ENCODE measurements at regions not wholly inside any gene's neighbourhood (a gene's known extent, or its start where the extent isn't known, plus 50 kb on each side); places are given as distances from the start of the nearest gene placed in this dataset.

DNA sequence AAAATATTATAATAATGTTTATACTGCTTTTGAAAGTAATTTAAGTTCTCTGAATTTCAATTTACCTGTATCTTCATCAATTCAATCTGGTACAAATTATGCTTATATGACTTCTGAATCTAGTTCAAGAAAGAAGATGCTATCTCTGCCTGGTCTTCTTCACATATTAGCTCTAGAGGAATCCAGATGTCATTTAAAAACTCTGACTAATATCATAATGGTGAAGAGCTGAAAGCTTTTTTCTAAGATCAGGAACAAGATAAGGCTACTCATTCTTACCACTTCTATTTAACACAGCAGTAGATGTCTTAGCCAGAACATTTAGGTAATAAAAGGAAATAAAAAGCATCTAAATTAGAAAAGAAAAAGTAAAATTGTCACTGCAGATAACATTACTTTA, 636.1 kb downstream of the ARAP2 start:
- no peak for DNase-seq (ENCODE audit: extremely low spot score)
- POLR2A ChIA-PET: no interaction called here
- CTCF ChIA-PET: no interaction called here
- TF ChIP-seq, protein P1, sequence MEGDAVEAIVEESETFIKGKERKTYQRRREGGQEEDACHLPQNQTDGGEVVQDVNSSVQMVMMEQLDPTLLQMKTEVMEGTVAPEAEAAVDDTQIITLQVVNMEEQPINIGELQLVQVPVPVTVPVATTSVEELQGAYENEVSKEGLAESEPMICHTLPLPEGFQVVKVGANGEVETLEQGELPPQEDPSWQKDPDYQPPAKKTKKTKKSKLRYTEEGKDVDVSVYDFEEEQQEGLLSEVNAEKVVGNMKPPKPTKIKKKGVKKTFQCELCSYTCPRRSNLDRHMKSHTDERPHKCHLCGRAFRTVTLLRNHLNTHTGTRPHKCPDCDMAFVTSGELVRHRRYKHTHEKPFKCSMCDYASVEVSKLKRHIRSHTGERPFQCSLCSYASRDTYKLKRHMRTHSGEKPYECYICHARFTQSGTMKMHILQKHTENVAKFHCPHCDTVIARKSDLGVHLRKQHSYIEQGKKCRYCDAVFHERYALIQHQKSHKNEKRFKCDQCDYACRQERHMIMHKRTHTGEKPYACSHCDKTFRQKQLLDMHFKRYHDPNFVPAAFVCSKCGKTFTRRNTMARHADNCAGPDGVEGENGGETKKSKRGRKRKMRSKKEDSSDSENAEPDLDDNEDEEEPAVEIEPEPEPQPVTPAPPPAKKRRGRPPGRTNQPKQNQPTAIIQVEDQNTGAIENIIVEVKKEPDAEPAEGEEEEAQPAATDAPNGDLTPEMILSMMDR (IDR thresholded peaks at IDR 0.05; ENCODE audit: control extremely low read depth, extremely low read depth, low read depth, missing control alignments): no peak

DNA sequence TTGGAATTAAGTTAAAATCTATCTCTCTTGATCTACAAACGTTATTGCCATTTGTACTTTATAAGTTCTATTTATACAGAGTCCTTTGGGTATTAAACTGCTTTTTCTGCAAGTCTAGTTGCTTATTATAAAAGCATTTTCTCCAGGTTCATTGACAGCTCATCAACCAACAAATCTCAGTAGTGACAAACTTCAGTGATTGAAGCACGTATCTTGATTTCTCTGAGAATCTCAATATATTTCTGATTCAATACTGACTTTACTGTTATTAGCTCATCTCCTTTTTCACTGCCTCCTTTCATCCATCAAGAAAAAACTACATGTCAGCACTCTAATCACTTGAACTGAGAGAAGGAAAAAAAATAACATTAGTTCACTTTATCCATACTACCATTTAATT, 630.2 kb downstream of the ARAP2 start:
- CTCF ChIA-PET: no interaction called here
- DNase-seq (ENCODE audit: extremely low spot score): no peak

DNA sequence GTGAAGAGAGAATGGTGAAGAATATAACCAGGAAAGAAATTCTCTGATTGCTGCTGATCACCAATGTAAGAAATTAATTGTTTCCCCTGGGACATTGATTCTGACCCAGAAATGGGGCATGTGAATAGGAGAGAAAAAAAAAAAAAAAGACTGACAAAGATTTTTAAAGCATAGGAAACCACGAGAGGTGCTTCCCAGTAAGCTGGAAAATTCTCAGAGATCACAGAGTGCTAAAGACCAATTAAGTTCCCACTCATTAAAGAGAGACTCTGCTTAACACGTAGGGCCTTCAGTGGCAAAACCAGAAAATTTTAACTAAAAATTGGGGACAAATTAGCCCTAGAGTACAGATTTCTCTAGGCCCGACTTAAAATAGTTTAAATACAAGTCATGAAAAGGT, 604.4 kb downstream of the ARAP2 start:
- TF ChIP-seq, protein P1 (IDR thresholded peaks at IDR 0.05; ENCODE audit: control extremely low read depth, extremely low read depth, low read depth, missing control alignments): no peak
- DNase-seq (ENCODE audit: extremely low spot score): no peak
- POLR2A ChIA-PET: no interaction called here
- CTCF ChIA-PET: no interaction called here

More for the DNA sequence above, 630.2 kb downstream of the ARAP2 start:
- TF ChIP-seq, protein P1 (IDR thresholded peaks at IDR 0.05; ENCODE audit: control extremely low read depth, extremely low read depth, low read depth, missing control alignments): no peak
- POLR2A ChIA-PET: no interaction called here

DNA sequence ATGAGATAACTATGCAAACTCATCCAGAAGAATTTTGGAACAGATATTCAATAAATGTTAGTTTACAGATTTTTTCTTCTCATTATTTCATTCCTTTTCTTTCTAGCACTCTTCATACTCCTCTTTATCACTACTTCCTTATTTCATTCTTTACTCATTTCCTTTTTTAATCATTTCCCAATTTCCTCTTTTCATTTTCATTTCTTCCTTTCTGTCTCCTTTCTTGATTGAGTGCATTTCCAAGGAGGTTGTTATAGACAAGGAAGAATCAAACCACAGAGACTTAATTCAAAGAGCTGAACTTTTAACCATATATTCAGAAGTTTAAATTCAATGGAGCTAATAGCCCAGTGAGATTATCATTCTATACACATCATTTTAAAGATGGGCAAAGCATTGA, 600.7 kb downstream of the ARAP2 start:
- no peak for DNase-seq (ENCODE audit: extremely low spot score)
- POLR2A ChIA-PET: no interaction called here
- TF ChIP-seq, protein P1 (IDR thresholded peaks at IDR 0.05; ENCODE audit: control extremely low read depth, extremely low read depth, low read depth, missing control alignments): no peak
- CTCF ChIA-PET: interaction anchor here (0.7 kb wide), 1 partner anchor 11 kb away, joined by 3 read pairs; no protein-coding TSS in a partner anchor

DNA sequence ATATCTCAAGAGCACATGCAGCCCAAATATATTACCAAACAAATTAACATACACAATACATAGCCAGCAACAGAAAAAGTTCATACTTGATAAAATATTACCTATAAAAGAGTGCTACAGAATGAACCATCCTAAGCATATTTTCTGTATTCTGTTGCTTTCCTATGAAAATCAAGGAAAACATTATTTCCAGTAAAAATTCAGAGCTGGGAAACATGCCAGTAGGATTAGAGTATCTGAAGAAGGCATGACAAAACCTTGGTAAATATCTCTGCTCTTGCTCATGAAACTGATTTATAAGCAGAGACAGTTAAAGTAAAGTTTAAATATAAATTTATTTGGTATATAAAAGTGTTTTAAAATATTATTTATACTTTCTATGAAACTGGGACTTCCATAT, 599.7 kb downstream of the ARAP2 start:
- POLR2A ChIA-PET: no interaction called here

DNA sequence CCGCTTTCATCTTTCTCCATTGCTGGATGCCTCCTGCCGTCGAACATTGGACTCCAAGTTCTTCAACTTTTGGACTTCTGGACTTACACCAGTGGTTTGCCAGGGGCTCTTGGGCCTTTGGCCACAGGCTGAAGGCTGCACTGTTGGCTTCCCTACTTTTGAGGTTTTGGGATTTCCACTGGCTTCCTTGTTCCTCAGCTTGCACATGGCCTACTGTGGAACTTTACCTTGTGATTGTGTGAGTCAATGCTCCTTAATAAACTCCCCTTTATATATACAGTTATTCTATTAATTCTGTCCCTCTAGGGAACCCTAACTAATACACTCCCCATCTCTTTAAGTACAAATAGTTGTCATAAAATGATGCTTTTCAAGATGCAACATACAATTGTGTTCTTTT, 595.3 kb downstream of the ARAP2 start:
- POLR2A ChIA-PET: no interaction called here
- no peak for DNase-seq (ENCODE audit: extremely low spot score)
- TF ChIP-seq, protein P1 (IDR thresholded peaks at IDR 0.05; ENCODE audit: control extremely low read depth, extremely low read depth, low read depth, missing control alignments): no peak

More for the DNA sequence above, 599.7 kb downstream of the ARAP2 start:
- CTCF ChIA-PET: interaction anchor here (0.7 kb wide), 1 partner anchor 12 kb away, joined by 3 read pairs; no protein-coding TSS in a partner anchor
- TF ChIP-seq, protein P1 (IDR thresholded peaks at IDR 0.05; ENCODE audit: control extremely low read depth, extremely low read depth, low read depth, missing control alignments): no peak
- DNase-seq (ENCODE audit: extremely low spot score): no peak

DNA sequence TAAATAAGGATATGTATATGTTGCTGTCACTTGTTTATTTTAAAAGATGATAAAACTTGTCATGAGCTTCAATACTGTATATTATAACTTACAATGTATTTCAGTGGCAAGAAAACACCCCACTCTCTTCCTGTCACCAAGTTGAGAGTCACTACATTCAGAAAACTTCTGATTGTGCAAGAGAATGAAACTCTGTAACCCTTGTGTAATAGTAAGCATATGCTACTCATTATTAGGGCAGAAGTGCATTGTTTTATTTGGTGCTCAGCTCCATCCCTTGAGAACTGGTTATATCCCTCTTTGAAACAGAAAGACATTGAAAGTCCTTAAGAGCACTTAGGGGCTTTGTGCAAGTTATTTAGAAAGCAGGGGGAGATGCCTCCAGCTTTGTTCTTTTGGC, 594.5 kb downstream of the ARAP2 start:
- TF ChIP-seq, protein P1 (IDR thresholded peaks at IDR 0.05; ENCODE audit: control extremely low read depth, extremely low read depth, low read depth, missing control alignments): no peak
- CTCF ChIA-PET: no interaction called here

More for the DNA sequence above, 595.3 kb downstream of the ARAP2 start:
- CTCF ChIA-PET: no interaction called here

More for the DNA sequence above, 594.5 kb downstream of the ARAP2 start:
- POLR2A ChIA-PET: no interaction called here
- no peak for DNase-seq (ENCODE audit: extremely low spot score)
